Mammary epithelial cell (primary cell): ENCODE measurements at regions not wholly inside any gene's neighbourhood (a gene's known extent, or its start where the extent isn't known, plus 50 kb on each side); places are given as distances from the start of the nearest gene placed in this dataset.

ENCODE experiments used
- CTCF ChIP-seq, 2 donors: IDR thresholded peaks in 1 of 2; conservative IDR thresholded peaks in 1 of 2; 2 replicates each; pipeline ENCODE4 v1.5.1; 2011 to 2012; ENCODE audit warnings: inconsistent platforms in 2 of 2, low read length in 2 of 2, mild to moderate bottlenecking in 2 of 2, control low read depth in 1 of 2, low read depth in 1 of 2; ENCODE audit not compliant: insufficient read depth in 1 of 2; ENCODE audit errors: extremely low read depth in 1 of 2
- EZH2 ChIP-seq: IDR thresholded peaks from 2 replicates; pipeline ENCODE4 v1.6.1; 2012; ENCODE audit warnings: low read length, inconsistent platforms, borderline replicate concordance

DNA sequence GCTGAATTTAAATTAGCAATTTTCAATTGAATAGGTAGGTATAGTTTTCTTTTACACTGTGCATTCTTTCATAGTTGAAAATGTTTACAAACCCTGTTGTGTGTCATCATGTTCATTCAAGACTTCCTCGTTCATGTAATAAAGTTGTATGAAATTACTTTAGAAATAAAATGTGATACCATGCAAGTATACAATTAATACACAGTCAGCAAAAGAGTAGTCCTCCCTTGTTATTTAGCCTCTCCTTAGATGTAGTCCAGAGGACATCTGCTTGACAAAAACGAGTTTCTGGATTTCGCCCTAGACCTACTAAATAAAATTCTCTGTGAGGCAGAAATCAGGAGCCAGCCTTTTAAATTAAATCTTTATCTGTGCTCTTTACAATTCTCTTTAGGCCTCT, 231.6 kb downstream of the CXXC4 start:
- no peak for TF ChIP-seq EZH2
- no peak for TF ChIP-seq CTCF (conservative IDR thresholded peaks at IDR 0.05 in 1 of 2, IDR thresholded peaks at IDR 0.05 in 1 of 2; ENCODE audit: extremely low read depth in 1 of 2, insufficient read depth in 1 of 2, low read depth in 1 of 2, low read length in 2 of 2)
